Fibroblast of pulmonary artery (primary cell): ENCODE measurements at regions not wholly inside any gene's neighbourhood (a gene's known extent, or its start where the extent isn't known, plus 50 kb on each side); places are given as distances from the start of the nearest gene placed in this dataset.
"Not testable (repeated sequence)": the region's sequence is repeated elsewhere in the genome, so short reads cannot be mapped to it uniquely, and the experiment has no call there.

Source experiments
- DNase-seq: peaks from one replicate; pipeline ENCODE4 v3.0.0-alpha.2; 2010; ENCODE audit warnings: low read depth
- H3K4me3 ChIP-seq: replicated peaks from 2 replicates; pipeline ENCODE4 v1.5.1; 2011; ENCODE audit warnings: low read depth, mild to moderate bottlenecking, control low read depth, low read length, moderate library complexity
- TF ChIP-seq, protein P1 (sequence below): IDR thresholded peaks from 2 replicates; pipeline ENCODE4 v1.5.1; 2011; ENCODE audit warnings: mild to moderate bottlenecking, control low read depth, low read length, inconsistent platforms; ENCODE audit errors: missing control alignments

DNA sequence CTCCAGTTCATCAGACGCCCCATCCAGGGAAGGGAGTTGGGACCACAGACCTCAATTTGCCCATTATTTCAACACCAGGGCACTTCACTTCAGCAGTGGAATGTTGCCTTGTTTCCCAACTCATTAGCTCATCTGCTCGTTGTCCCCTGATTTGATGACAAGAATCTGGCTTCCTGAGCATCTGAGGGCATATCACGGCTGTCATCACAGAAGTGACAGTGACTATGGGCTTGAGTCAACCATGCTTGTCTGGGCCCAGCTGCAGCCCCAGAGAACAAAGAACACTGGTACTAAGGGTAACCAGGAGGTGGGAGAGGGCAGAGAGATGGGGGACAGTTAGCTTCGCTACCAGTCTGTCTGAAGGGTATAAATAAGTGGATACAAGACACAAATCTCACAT is 266.0 kb upstream of the SDK2 start:
- TF ChIP-seq, protein P1, sequence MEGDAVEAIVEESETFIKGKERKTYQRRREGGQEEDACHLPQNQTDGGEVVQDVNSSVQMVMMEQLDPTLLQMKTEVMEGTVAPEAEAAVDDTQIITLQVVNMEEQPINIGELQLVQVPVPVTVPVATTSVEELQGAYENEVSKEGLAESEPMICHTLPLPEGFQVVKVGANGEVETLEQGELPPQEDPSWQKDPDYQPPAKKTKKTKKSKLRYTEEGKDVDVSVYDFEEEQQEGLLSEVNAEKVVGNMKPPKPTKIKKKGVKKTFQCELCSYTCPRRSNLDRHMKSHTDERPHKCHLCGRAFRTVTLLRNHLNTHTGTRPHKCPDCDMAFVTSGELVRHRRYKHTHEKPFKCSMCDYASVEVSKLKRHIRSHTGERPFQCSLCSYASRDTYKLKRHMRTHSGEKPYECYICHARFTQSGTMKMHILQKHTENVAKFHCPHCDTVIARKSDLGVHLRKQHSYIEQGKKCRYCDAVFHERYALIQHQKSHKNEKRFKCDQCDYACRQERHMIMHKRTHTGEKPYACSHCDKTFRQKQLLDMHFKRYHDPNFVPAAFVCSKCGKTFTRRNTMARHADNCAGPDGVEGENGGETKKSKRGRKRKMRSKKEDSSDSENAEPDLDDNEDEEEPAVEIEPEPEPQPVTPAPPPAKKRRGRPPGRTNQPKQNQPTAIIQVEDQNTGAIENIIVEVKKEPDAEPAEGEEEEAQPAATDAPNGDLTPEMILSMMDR = no peak
- no peak for DNase-seq

DNA sequence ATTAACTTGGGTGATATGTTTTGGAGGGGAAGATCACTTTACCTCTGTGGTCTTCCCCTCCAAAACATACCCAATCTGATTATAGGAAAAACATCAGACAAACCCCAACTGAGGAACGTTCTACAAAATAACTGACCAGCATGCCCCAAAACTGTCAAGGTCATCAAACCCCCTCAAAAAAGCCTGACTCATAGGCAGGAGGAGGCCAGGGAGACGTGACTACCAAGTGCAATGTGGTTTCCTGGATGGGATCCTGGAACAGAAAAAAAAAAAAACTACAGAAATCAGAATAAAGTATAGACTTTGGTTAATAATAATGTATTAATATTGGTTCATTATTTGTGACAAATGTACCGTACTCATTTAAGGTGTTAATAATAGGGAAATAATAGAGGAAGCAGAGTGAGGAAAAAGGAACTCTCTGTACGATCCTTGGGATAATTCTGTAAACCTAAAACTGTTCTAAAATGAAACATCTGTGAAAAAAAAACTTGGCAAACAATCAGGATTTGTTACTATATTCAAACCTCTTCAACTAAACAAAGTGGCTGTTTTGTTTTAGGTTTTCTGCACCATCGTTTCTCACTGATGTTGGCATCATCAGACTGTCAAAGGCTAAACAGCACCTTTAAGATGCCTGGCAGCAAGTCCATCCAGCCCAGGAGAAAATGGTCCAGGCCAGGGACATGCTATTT is 266.7 kb upstream of the SDK2 start:
- TF ChIP-seq, protein P1 = no peak
- no peak overlapping the region for H3K4me3 ChIP-seq

More for the DNA sequence above, 266.0 kb upstream of the SDK2 start:
- no peak overlapping the region for H3K4me3 ChIP-seq

DNA sequence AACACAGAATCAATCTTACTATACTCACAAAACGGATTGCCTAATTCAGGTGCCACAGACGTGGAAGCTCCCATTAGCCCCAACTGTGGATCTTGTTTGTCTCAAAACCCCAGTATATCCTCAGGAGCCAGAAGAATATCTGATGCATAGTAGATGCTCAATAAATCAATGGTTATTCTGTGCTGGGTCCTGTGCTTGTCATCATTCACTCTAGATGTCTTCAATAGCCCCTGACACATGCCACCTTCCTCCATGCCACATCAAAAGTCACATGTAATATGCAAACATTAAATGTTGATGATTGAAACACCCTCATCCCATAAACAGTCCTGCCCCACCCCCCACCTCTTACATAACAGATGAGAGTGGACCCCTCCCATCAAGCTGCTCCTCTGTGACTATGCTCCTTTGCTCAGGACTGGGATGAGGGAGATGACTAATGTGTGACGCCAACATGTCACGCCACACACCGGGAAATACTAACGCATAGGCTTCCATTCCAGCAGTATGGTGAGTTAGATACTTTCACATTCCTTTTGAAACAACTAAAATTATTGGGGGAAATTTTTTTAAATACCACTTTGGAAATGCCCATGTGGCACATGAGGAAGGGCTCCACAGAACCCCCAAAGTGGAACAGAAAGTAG is 267.6 kb upstream of the SDK2 start:
- DNase-seq = no peak
- TF ChIP-seq, protein P1 = no peak
- no peak overlapping the region for H3K4me3 ChIP-seq

More for the DNA sequence above, 266.7 kb upstream of the SDK2 start:
- DNase-seq = no peak

DNA sequence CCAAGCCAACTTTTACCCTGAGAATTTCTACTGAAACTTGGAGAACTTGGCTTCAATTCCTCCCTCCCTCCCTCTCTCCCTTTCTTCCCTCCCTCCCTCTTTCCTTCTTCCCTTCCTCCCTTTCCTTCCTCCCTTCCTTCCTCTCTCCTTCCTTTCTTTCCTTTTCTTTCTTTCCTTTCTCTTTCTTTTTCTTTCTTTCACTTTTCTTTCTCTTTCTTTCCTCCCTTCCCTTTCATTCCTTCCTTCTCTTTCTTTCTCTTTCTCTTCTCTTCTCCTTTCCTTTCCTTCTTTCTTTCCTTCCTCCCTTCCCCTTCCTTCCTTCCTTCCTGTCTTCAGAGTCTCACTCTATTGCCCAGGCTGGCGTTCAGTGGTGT is 268.1 kb upstream of the SDK2 start:
- no peak overlapping the region for H3K4me3 ChIP-seq
- TF ChIP-seq, protein P1 = no peak
- DNase-seq = no peak

DNA sequence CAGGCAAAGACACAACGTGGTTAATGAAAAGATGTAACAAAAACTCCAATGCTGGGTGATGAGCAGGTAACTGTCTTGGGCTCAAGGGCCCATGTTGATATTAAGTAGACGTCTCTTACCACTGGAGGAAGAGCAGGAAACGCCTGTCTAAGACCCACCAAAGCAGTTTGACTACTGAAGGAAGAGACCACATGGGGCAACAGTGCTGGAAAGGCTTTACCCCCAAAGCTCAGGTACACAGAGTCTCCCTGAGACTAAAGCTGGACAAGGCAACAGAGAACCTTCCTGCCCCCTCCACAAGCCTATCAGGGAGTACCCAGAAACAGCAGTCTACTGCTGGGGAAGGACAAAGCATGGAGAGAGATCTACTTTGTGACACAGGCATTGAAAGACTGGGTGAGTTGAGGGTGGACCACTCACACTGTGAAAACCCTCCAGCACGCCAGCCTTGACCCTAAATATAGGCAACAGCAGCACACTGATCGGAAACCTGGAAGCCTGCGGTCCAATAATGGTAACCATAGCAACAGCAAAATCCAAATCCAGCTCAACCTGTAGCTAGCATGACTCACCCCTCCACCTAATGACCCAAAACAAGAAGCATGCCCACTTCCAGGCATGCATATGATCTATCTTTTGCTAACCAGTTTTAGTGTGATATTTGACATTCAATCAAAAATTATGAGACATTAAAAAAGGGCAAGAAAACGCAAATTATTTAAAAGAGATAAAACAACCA is 270.5 kb upstream of the SDK2 start:
- no peak overlapping the region for H3K4me3 ChIP-seq
- TF ChIP-seq, protein P1 = no peak
- no peak for DNase-seq

DNA sequence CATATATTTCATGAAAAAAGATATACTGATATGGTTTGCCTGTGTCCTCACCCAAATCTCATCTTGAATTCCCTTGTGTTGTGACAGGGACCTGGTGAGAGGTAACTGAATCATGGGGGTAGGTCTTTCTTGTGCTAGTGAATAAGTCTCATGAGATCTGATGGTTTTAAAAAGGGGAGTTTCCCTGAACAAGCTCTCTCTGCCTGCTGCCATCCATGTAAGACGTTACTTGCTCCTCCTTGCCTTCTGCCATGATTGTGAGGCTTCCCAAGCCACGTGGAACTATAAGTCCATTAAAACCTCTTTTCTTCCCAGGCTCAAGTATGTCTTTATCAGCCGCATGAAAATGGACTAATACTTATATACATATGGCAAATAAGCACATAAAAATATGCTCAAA is 274.8 kb upstream of the SDK2 start:
- not testable (repeated sequence) for DNase-seq, H3K4me3 ChIP-seq

DNA sequence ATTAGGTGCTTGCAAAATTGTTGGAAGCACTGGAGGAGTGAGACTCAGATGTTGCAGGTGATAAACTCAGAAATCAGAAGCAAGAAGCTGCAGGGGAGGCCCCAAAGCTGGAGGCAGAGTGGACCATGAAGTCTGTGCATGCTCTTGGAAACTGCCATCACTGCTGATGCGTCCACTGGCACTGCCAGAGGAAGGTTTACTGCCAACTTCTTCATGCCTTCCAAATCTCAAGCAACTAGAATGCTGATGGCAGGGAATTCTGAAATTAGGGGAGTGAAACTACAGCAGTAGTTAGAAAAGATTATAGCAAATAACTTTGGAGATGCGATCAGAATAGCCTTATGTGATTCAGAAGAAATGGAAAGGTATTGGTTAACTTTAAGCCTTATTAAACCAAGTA is 277.1 kb upstream of the SDK2 start:
- DNase-seq = no peak
- TF ChIP-seq, protein P1 = no peak
- no peak overlapping the region for H3K4me3 ChIP-seq
